GM19351 (cell line): ENCODE measurements at regions not wholly inside any gene's neighbourhood (a gene's known extent, or its start where the extent isn't known, plus 50 kb on each side); places are given as distances from the start of the nearest gene placed in this dataset.

Source experiments
- ATAC-seq: cut with Tn5 transposase; IDR thresholded peaks from one replicate; pipeline ENCODE4 v1.9.1; 2021; ENCODE audit warnings: mild to moderate bottlenecking, moderate library complexity; ENCODE audit not compliant: unreplicated experiment

GRCh38 chr11:16441461-16441860, 85.1 kb upstream of the SOX6 start:
- ATAC-seq = no peak

GRCh38 chr11:16440136-16440535, 83.8 kb upstream of the SOX6 start:
- ATAC-seq = no peak

- ATAC-seq = no peak
Measured at GRCh38 chr11:16434036-16434435, 77.7 kb upstream of the SOX6 start.

- ATAC-seq = no peak
Measured at GRCh38 chr11:16430674-16431073, 74.3 kb upstream of the SOX6 start.

- no peak for ATAC-seq
Measured at GRCh38 chr11:16421826-16422225, 65.5 kb upstream of the SOX6 start.

GRCh38 chr11:16418428-16419097, 62.2 kb upstream of the SOX6 start:
- no peak for ATAC-seq

- peak; percentile 89 for ATAC-seq
Measured at GRCh38 chr11:16412525-16413172, 56.3 kb upstream of the SOX6 start.

GRCh38 chr11:16410479-16410878, 54.1 kb upstream of the SOX6 start:
- no peak for ATAC-seq

GRCh38 chr11:16408619-16409018, 52.3 kb upstream of the SOX6 start:
- no peak for ATAC-seq

- no peak for ATAC-seq
Measured at GRCh38 chr11:16406226-16406625, 49.9 kb upstream of the SOX6 start.
